Karpas-422 (cell line): ENCODE measurements at regions not wholly inside any gene's neighbourhood (a gene's known extent, or its start where the extent isn't known, plus 50 kb on each side); places are given as distances from the start of the nearest gene placed in this dataset.

Source experiments
- DNase-seq: peaks from one replicate; pipeline ENCODE4 v3.0.0-alpha.2; 2015
- H2AFZ ChIP-seq: fragments of 200-600 bp; sonication (generic); 2 replicates; pipeline ENCODE4 v1.6.1; 2014; ENCODE audit warnings: antibody characterized with exemption, low read length, mixed read lengths
- H3K27ac ChIP-seq: fragments of 200-600 bp; sonication (generic); 2 replicates; pipeline ENCODE4 v1.5.1; 2014; ENCODE audit warnings: mild to moderate bottlenecking, low read length, moderate library complexity
- H3K27me3 ChIP-seq: fragments of 200-600 bp; sonication (generic); 2 replicates; pipeline ENCODE4 v1.6.1; 2014; ENCODE audit warnings: low read length, mixed read lengths
- H3K36me3 ChIP-seq: fragments of 200-600 bp; sonication (generic); 2 replicates; pipeline ENCODE4 v1.6.1; 2014; ENCODE audit warnings: low read length, mixed read lengths; ENCODE audit not compliant: insufficient read depth
- H3K4me1 ChIP-seq: fragments of 200-600 bp; sonication (generic); 2 replicates; pipeline ENCODE4 v1.6.1; 2014; ENCODE audit warnings: mild to moderate bottlenecking, low read length, mixed read lengths
- H3K4me2 ChIP-seq: fragments of 200-600 bp; sonication (generic); 2 replicates; pipeline ENCODE4 v1.6.1; 2014; ENCODE audit warnings: low read length, low read depth, mild to moderate bottlenecking; ENCODE audit not compliant: poor library complexity, severe bottlenecking
- H3K4me3 ChIP-seq: fragments of 200-600 bp; sonication (generic); 2 replicates; pipeline ENCODE4 v1.5.1; 2014; ENCODE audit warnings: mild to moderate bottlenecking, antibody characterized with exemption, low read length, mixed read lengths
- H3K79me2 ChIP-seq: fragments of 200-600 bp; sonication (generic); 2 replicates; pipeline ENCODE4 v1.6.1; 2014; ENCODE audit warnings: mild to moderate bottlenecking, low read length, mixed read lengths
- H3K9ac ChIP-seq: fragments of 200-600 bp; sonication (generic); 2 replicates; pipeline ENCODE4 v1.6.0; 2014; ENCODE audit warnings: low read length
- H3K9me2 ChIP-seq: fragments of 200-600 bp; sonication (generic), shearing (Covaris generic); replicated peaks from 2 replicates; pipeline ENCODE4 v1.6.0; 2014; ENCODE audit warnings: mild to moderate bottlenecking, low read length, moderate library complexity; ENCODE audit not compliant: insufficient read depth
- H3K9me3 ChIP-seq: fragments of 300-700, 200-600 bp; sonication (generic); 2 replicates; pipeline ENCODE4 v1.6.1; 2014; ENCODE audit warnings: low read length, mixed read lengths
- H4K20me1 ChIP-seq: fragments of 200-600 bp; sonication (generic); 2 replicates; pipeline ENCODE4 v1.6.1; 2014; ENCODE audit warnings: mild to moderate bottlenecking, antibody characterized with exemption, low read length, low read depth; ENCODE audit not compliant: insufficient read depth

GRCh38 chr10:123573236-123574108 lies 92.7 kb upstream of the GPR26 start:
- H3K27me3 ChIP-seq = no peaks in the 10 kb centered on the region
- no peak overlapping the region for H3K4me2 ChIP-seq
- H4K20me1 ChIP-seq = no peaks in the 10 kb centered on the region
- H3K27ac ChIP-seq = no peak overlapping the region
- no peaks in the 10 kb centered on the region for H3K9me3 ChIP-seq
- no peaks in the 10 kb centered on the region for H3K4me1 ChIP-seq
- no peak overlapping the region for H3K9ac ChIP-seq
- peak; percentile 76 for DNase-seq
- no peaks in the 10 kb centered on the region for H3K36me3 ChIP-seq
- no peak overlapping the region for H2AFZ ChIP-seq
- H3K4me3 ChIP-seq = no peak overlapping the region
- no peaks in the 10 kb centered on the region for H3K9me2 ChIP-seq
- no peaks in the 10 kb centered on the region for H3K79me2 ChIP-seq

DNA sequence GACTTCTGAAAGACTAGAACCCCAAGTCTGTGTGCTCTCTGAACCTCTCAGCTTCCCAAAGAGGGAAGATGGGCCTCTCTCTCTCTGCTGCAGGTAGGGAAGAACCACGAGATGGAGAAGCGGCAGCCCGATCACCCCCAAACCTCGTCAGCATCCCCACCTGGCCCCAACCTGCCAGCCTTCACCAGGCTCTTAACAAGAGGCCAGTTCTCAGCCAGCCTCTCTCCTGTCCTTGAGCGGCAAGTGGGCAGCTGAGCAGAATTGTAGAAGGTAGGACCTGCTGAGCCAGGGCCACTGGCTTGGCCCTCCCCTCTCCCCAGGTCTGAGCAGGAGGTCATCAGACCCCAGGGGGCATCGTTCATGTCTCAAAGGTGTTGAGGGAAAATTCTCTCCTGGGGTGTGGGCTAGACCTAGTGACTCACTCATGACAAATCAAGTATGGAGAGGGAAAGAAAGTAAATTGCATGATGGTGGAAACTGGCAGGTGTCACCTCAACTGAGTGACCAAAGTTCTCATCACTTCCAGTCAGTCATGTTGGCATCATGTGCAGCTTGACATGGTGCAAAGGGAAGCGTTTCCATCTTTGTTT lies 92.0 kb upstream of the GPR26 start:
- H3K4me2 ChIP-seq = no peak overlapping the region
- no peaks in the 10 kb centered on the region for H3K27me3 ChIP-seq
- H3K79me2 ChIP-seq = no peaks in the 10 kb centered on the region

DNA sequence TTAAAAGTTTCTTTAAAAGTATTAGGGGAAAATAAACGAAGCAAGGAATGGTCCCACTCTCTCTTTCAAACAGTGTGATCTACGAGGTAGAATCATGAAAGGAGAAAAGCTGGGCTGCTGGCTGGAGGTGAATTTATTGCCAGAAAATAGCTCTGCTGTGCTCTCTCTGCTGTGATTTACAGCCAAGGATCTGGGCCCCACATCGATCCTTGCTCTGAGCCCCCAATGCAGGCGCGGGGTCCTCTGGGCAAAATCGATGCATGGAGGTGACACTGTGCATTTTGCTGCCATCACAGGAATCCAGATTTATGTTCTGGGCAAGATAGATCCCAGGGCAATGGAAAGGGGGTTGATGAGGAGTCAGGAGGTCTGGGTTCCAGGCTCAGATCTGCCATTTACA lies 91.0 kb upstream of the GPR26 start:
- H3K9me3 ChIP-seq = no peaks in the 10 kb centered on the region
- H3K36me3 ChIP-seq = no peaks in the 10 kb centered on the region
- no peaks in the 10 kb centered on the region for H4K20me1 ChIP-seq
- no peaks in the 10 kb centered on the region for H3K4me1 ChIP-seq
- no peak overlapping the region for H3K4me3 ChIP-seq
- no peaks in the 10 kb centered on the region for H3K79me2 ChIP-seq
- H3K27ac ChIP-seq = no peak overlapping the region
- no peak overlapping the region for H3K4me2 ChIP-seq
- H3K9ac ChIP-seq = no peak overlapping the region
- no peaks in the 10 kb centered on the region for H3K27me3 ChIP-seq
- no peak overlapping the region for H2AFZ ChIP-seq
- no peaks in the 10 kb centered on the region for H3K9me2 ChIP-seq
- no peak for DNase-seq

More for the DNA sequence above, 92.0 kb upstream of the GPR26 start:
- Histone ChIP-seq H3K36me3 (no peaks in the 10 kb centered on the region), H4K20me1 (no peaks in the 10 kb centered on the region), H3K4me3 (no peak overlapping the region), H3K27ac (no peak overlapping the region), H2AFZ (no peak overlapping the region), H3K4me1 (no peaks in the 10 kb centered on the region), H3K9me2 (no peaks in the 10 kb centered on the region), H3K9ac (no peak overlapping the region), H3K9me3 (no peaks in the 10 kb centered on the region)
- DNase-seq = no peak

- no peak overlapping the region for H3K9ac ChIP-seq
- no peak overlapping the region for H3K27ac ChIP-seq
- no peaks in the 10 kb centered on the region for H3K27me3 ChIP-seq
- H3K36me3 ChIP-seq = no peaks in the 10 kb centered on the region
- no peaks in the 10 kb centered on the region for H3K9me2 ChIP-seq
- no peak overlapping the region for H3K4me2 ChIP-seq
- H4K20me1 ChIP-seq = no peaks in the 10 kb centered on the region
- no peaks in the 10 kb centered on the region for H3K79me2 ChIP-seq
- no peak for DNase-seq
- no peak overlapping the region for H3K4me3 ChIP-seq
- no peaks in the 10 kb centered on the region for H3K9me3 ChIP-seq
- H3K4me1 ChIP-seq = no peaks in the 10 kb centered on the region
- H2AFZ ChIP-seq = no peak overlapping the region
Observed at GRCh38 chr10:123576706-123577105, 89.4 kb upstream of the GPR26 start.

- DNase-seq = no peak
- no peaks in the 10 kb centered on the region for H3K27me3 ChIP-seq
- H3K9me3 ChIP-seq = no peaks in the 10 kb centered on the region
- no peaks in the 10 kb centered on the region for H3K79me2 ChIP-seq
- no peak overlapping the region for H3K4me2 ChIP-seq
- H3K9me2 ChIP-seq = no peaks in the 10 kb centered on the region
- no peaks in the 10 kb centered on the region for H3K4me1 ChIP-seq
- H4K20me1 ChIP-seq = peaks cover 4% of the 10 kb centered on the region; the same call in 1 of the 2 replicates
- H3K36me3 ChIP-seq = no peaks in the 10 kb centered on the region
- H2AFZ ChIP-seq = no peak overlapping the region
- no peak overlapping the region for H3K9ac ChIP-seq
- no peak overlapping the region for H3K4me3 ChIP-seq
- H3K27ac ChIP-seq = no peak overlapping the region
Observed at GRCh38 chr10:123577921-123578461, 88.2 kb upstream of the GPR26 start.

GRCh38 chr10:123578721-123579120 lies 87.4 kb upstream of the GPR26 start:
- Histone ChIP-seq H3K27me3 (no peaks in the 10 kb centered on the region), H3K4me3 (no peak overlapping the region), H4K20me1 (peaks cover 4% of the 10 kb centered on the region; the same call in 1 of the 2 replicates), H3K9me3 (no peaks in the 10 kb centered on the region), H3K4me2 (no peak overlapping the region), H3K9me2 (no peaks in the 10 kb centered on the region), H3K27ac (no peak overlapping the region), H3K36me3 (no peaks in the 10 kb centered on the region), H3K79me2 (no peaks in the 10 kb centered on the region), H3K9ac (no peak overlapping the region), H2AFZ (no peak overlapping the region), H3K4me1 (no peaks in the 10 kb centered on the region)
- no peak for DNase-seq

GRCh38 chr10:123579675-123580074 lies 86.5 kb upstream of the GPR26 start:
- Histone ChIP-seq H3K9ac (no peak overlapping the region), H3K9me3 (no peaks in the 10 kb centered on the region), H3K9me2 (no peaks in the 10 kb centered on the region), H3K4me1 (no peaks in the 10 kb centered on the region), H3K36me3 (no peaks in the 10 kb centered on the region), H3K27me3 (no peaks in the 10 kb centered on the region), H3K4me3 (no peak overlapping the region), H4K20me1 (peaks cover 4% of the 10 kb centered on the region; the same call in 1 of the 2 replicates), H3K4me2 (no peak overlapping the region), H3K79me2 (no peaks in the 10 kb centered on the region), H2AFZ (no peak overlapping the region), H3K27ac (no peak overlapping the region)
- no peak for DNase-seq

DNA sequence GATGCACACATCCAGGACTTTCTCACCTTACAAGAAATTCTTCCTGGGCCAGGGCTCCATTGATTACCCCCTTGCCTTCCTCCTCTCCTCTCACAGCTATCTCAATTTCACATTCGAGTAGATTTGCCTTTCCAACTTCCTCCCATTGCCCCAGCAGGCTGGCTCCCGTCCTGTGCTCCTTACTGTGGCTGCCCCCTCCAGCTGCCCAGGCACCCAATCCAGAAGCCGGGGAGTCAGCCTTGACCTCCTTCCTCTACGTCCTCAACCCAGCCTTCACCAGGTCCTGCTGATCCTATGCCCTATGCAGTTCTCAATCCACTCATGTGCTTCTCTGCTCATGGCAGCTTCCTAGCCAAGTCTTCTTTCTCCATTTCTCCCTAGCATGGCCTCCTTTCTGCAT lies 85.7 kb upstream of the GPR26 start:
- no peaks in the 10 kb centered on the region for H3K36me3 ChIP-seq
- no peak for DNase-seq

More for the DNA sequence above, 85.7 kb upstream of the GPR26 start:
- Histone ChIP-seq H3K27ac (no peak overlapping the region), H3K9me3 (no peaks in the 10 kb centered on the region), H2AFZ (no peak overlapping the region), H3K9me2 (no peaks in the 10 kb centered on the region), H3K9ac (no peak overlapping the region), H3K27me3 (no peaks in the 10 kb centered on the region), H3K4me1 (no peaks in the 10 kb centered on the region), H3K79me2 (no peaks in the 10 kb centered on the region), H4K20me1 (peaks cover 4% of the 10 kb centered on the region; the same call in 1 of the 2 replicates), H3K4me3 (no peak overlapping the region), H3K4me2 (no peak overlapping the region)
